ENCODE measurements at regions not wholly inside any gene's neighbourhood (a gene's known extent, or its start where the extent isn't known, plus 50 kb on each side); places are given as distances from the start of the nearest gene placed in this dataset.

DNA sequence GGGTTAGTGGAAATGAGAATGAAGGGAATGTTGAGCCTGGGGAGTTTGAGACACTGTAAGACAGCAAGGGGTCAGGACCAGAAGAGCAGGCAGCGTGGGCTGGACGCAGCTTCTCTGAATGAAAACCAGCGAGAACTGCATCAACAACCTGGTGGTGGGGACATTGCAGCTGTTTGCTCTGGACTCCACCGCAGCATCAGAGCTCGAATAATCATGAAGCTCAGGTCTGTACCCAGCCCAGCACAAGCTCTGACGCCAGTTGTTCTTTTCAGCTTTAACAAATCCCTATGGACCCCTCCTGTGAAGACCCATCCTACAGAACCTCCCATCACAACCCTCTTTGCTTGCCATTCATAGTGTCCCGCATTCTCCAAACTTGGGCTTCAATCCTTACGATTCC is 106.8 kb upstream of the PNPLA4 start:
- TF ChIP-seq CTCF (conservative IDR thresholded peaks at IDR 0.05; ENCODE audit: low read length) (no peak), EZH2phosphoT487 (IDR thresholded peaks at IDR 0.05; ENCODE audit: borderline replicate concordance) (no peak)

Measured in Loucy (cell line).